Hepatocyte (in vitro differentiated cells): ENCODE measurements at regions not wholly inside any gene's neighbourhood (a gene's known extent, or its start where the extent isn't known, plus 50 kb on each side); places are given as distances from the start of the nearest gene placed in this dataset.

ENCODE experiments used
- DNase-seq: peaks from one replicate; pipeline ENCODE4 v3.0.0-alpha.2; 2016; ENCODE audit warnings: low spot score
- H2AFZ ChIP-seq: fragments of 200-600 bp; sonication (generic); 2 replicates; pipeline ENCODE4 v1.6.0; 2016; ENCODE audit warnings: antibody characterized with exemption, mild to moderate bottlenecking
- H3K27ac ChIP-seq: fragments of 200-600 bp; sonication (generic); 2 replicates; pipeline ENCODE4 v1.5.1; 2016; ENCODE audit warnings: mild to moderate bottlenecking
- H3K27me3 ChIP-seq: fragments of 200-600 bp; sonication (generic); 2 replicates; pipeline ENCODE4 v1.6.1; 2016
- H3K36me3 ChIP-seq: fragments of 200-600 bp; sonication (generic); replicated peaks from 2 replicates; pipeline ENCODE4 v1.5.1; 2016; ENCODE audit warnings: low read depth; ENCODE audit not compliant: insufficient read depth
- H3K4me1 ChIP-seq: fragments of 200-600 bp; sonication (generic); 2 replicates; pipeline ENCODE4 v1.5.1; 2016; ENCODE audit warnings: mild to moderate bottlenecking, moderate library complexity; ENCODE audit not compliant: insufficient read depth
- H3K4me2 ChIP-seq: fragments of 200-600 bp; sonication (generic); 2 replicates; pipeline ENCODE4 v1.6.0; 2016
- H3K4me3 ChIP-seq: fragments of 200-600 bp; sonication (generic); 2 replicates; pipeline ENCODE4 v1.5.1; 2016; ENCODE audit warnings: mild to moderate bottlenecking
- H3K79me2 ChIP-seq: fragments of 200-600 bp; sonication (generic); 2 replicates; pipeline ENCODE4 v1.6.0; 2017; ENCODE audit warnings: mild to moderate bottlenecking
- H3K9me2 ChIP-seq: fragments of 200-600 bp; sonication (generic); replicated peaks from 2 replicates; pipeline ENCODE4 v1.6.0; 2017; ENCODE audit warnings: mild to moderate bottlenecking; ENCODE audit not compliant: insufficient read depth
- H3K9me3 ChIP-seq: fragments of 200-600 bp; sonication (generic); 2 replicates; pipeline ENCODE4 v1.5.1; 2016; ENCODE audit warnings: low read depth, mild to moderate bottlenecking
- H4K20me1 ChIP-seq: fragments of 200-600 bp; sonication (generic); 2 replicates; pipeline ENCODE4 v1.6.0; 2016; ENCODE audit warnings: mild to moderate bottlenecking; ENCODE audit not compliant: insufficient read depth, poor library complexity, severe bottlenecking
- CTCF ChIP-seq: fragments of 200-600 bp; sonication (generic); IDR thresholded peaks from 2 replicates; pipeline ENCODE4 v1.5.1; 2016; ENCODE audit warnings: antibody characterized with exemption, mild to moderate bottlenecking; ENCODE audit not compliant: poor library complexity
- EZH2 ChIP-seq: fragments of 200-600 bp; sonication (generic); IDR thresholded peaks from 2 replicates; pipeline ENCODE4 v1.6.1; 2016; ENCODE audit warnings: antibody characterized with exemption, mild to moderate bottlenecking, borderline replicate concordance
- EZH2phosphoT487 ChIP-seq: fragments of 200-600 bp; sonication (generic); IDR thresholded peaks from one replicate; pipeline ENCODE4 v1.6.1; 2018; ENCODE audit warnings: antibody characterized with exemption, mild to moderate bottlenecking, low read depth, moderate library complexity; ENCODE audit not compliant: unreplicated experiment, severe bottlenecking
- WGBS: methylation state at CpG from one replicate; pipeline ENCODE4 v1.1.6; 2016; ENCODE audit warnings: low lambda C conversion rate; ENCODE audit errors: missing lambda C conversion rate; 5-methylcytosine and 5-hydroxymethylcytosine counted together

DNA sequence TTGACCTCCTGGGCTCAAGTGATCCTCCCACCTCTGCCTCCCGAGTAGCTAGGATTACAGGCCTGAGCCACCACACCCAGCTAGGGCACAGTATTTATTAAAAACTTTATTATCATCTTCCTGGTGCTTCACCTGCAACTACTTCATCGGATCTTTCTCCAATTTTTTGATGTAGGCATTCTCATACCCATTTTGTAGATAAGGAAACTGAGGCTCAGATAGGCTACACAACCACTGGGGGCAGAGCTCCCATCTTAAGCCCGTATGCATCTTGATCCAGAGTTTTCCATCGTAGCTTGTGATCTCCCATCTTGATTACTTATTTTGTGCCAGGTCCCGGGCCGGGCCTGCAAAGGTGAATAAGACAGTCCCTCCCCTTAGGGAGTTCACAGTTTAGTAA lies 68.1 kb upstream of the BCOR start:
- 94% methylated on average over 6 of the region's 6 CpGs for WGBS
- Histone ChIP-seq H2AFZ (no peak overlapping the region), H3K9me3 (no peaks in the 10 kb centered on the region), H3K4me1 (peaks cover 43% of the 10 kb centered on the region), H3K27me3 (peaks cover 23% of the 10 kb centered on the region), H3K27ac (no peak overlapping the region), H3K9me2 (no peaks in the 10 kb centered on the region), H3K4me3 (no peak overlapping the region), H3K4me2 (no peak overlapping the region), H3K36me3 (no peaks in the 10 kb centered on the region), H4K20me1 (no peaks in the 10 kb centered on the region), H3K79me2 (peaks cover 11% of the 10 kb centered on the region)
- no peak for DNase-seq
- TF ChIP-seq CTCF (no peak), EZH2 (no peak), EZH2phosphoT487 (no peak)

DNA sequence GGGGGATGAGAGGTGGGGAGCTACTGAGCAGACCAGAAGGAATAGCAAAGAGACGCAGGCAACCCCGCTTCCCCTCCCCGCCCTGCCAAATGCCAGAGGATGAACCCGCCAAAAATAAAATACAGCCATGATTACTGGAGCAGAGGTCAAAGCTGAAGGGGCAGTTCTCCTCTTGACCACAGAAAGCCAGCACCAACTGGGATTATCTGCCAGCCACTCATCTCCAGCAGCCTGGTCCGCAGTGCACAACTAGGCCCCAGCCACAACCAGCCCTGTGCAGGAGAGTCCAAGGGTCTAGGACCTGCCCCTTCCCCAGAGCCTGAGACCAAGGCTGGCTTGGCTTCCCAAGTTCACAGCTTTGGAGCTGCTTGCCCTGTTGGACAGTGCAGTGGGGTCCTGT lies 67.4 kb upstream of the BCOR start:
- Histone ChIP-seq H2AFZ (no peak overlapping the region), H3K79me2 (peaks cover 11% of the 10 kb centered on the region), H3K4me2 (no peak overlapping the region), H3K4me3 (no peak overlapping the region), H3K27me3 (peaks cover 18% of the 10 kb centered on the region), H3K4me1 (peaks cover 37% of the 10 kb centered on the region), H4K20me1 (no peaks in the 10 kb centered on the region), H3K9me3 (no peaks in the 10 kb centered on the region), H3K36me3 (no peaks in the 10 kb centered on the region), H3K9me2 (no peaks in the 10 kb centered on the region), H3K27ac (no peak overlapping the region)
- TF ChIP-seq CTCF (no peak), EZH2phosphoT487 (no peak), EZH2 (no peak)
- DNase-seq: no peak
- WGBS: 91% methylated on average over 4 of the region's 5 CpGs

DNA sequence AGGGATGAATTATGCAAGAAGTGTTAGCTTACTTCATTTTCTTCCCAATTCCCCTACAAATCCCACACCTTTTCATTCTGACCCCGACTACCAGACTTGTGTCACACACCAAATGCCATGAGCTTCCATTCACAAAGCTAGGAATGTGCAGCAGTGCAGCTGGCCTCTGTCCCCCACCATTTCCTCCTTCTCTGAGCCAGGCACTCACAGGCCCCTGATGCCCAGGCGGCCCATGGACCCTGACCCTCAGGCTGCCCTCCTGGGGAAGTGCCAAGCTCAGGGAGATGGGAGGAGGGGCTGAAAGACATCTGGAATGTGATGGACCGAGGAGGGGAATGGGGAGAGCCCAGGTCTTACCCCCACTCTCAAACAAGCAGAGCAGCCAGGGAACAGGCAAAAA lies 67.0 kb upstream of the BCOR start:
- Histone ChIP-seq H2AFZ (no peak overlapping the region), H3K27me3 (peaks cover 18% of the 10 kb centered on the region)
- WGBS: 69% methylated on average over 3 of the region's 3 CpGs

More for the DNA sequence above, 67.0 kb upstream of the BCOR start:
- Histone ChIP-seq H3K4me2 (no peak overlapping the region), H3K4me1 (peaks cover 33% of the 10 kb centered on the region), H4K20me1 (no peaks in the 10 kb centered on the region), H3K4me3 (no peak overlapping the region), H3K9me2 (no peaks in the 10 kb centered on the region), H3K9me3 (no peaks in the 10 kb centered on the region), H3K36me3 (no peaks in the 10 kb centered on the region), H3K27ac (no peak overlapping the region), H3K79me2 (peaks cover 11% of the 10 kb centered on the region)
- DNase-seq: no peak
- TF ChIP-seq CTCF (no peak), EZH2 (no peak), EZH2phosphoT487 (no peak)
